GM12865 (cell line): ENCODE measurements at regions not wholly inside any gene's neighbourhood (a gene's known extent, or its start where the extent isn't known, plus 50 kb on each side); places are given as distances from the start of the nearest gene placed in this dataset.

Experiments
- DNase-seq: peaks from one replicate; pipeline ENCODE4 v3.0.0; 2010; ENCODE audit warnings: low read depth
- H3K4me3 ChIP-seq: 2 replicates; pipeline ENCODE4 v1.5.1; 2011; ENCODE audit warnings: mild to moderate bottlenecking, low read depth, low read length, control low read depth
- TF ChIP-seq, protein P1 (sequence below): IDR thresholded peaks from 2 replicates; pipeline ENCODE4 v1.5.1; 2011; ENCODE audit warnings: low read length, control low read depth, low read depth, inconsistent platforms; ENCODE audit not compliant: insufficient read depth; ENCODE audit errors: missing control alignments

DNA sequence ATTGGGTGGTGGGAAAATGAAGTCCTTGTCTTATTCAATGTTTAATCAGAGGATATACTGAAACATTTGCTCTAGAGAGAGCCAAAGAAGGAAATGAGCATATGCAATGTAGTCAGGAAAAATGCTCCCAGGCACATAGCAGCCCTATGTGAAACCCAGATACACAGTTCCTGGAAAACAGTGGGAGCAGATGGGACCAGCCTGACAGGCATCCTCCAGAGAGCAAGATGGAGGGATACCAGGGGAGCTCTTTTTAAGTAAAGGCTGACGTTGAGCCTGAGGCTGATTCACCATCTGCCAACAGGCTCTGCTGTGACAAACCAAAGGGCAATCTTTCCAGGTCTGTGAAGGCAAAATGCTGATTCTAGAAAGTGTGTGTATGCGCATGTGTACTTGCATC is 559.4 kb upstream of the KIRREL3 start:
- H3K4me3 ChIP-seq = no peak overlapping the region
- TF ChIP-seq, protein P1, sequence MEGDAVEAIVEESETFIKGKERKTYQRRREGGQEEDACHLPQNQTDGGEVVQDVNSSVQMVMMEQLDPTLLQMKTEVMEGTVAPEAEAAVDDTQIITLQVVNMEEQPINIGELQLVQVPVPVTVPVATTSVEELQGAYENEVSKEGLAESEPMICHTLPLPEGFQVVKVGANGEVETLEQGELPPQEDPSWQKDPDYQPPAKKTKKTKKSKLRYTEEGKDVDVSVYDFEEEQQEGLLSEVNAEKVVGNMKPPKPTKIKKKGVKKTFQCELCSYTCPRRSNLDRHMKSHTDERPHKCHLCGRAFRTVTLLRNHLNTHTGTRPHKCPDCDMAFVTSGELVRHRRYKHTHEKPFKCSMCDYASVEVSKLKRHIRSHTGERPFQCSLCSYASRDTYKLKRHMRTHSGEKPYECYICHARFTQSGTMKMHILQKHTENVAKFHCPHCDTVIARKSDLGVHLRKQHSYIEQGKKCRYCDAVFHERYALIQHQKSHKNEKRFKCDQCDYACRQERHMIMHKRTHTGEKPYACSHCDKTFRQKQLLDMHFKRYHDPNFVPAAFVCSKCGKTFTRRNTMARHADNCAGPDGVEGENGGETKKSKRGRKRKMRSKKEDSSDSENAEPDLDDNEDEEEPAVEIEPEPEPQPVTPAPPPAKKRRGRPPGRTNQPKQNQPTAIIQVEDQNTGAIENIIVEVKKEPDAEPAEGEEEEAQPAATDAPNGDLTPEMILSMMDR = no peak
- DNase-seq = no peak

DNA sequence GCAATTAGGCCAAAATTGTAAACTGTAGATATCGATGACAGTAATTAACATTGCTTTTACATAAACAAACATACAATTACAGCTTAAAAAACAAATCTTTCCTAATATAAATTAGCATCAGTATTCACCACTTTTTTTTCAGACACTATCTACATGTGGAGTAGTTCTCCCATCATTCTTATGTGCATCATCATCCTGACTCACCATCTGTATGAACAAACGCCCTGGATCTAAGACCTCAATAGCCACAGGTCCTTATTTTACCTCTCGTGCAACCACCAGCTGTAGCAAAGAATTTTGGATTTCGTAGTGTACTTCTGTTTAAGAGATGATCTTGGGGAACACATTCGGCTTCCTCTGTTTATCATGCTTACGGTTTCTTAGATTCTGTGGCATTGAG is 551.9 kb upstream of the KIRREL3 start:
- no peak for DNase-seq
- TF ChIP-seq, protein P1 = no peak
- H3K4me3 ChIP-seq = no peak overlapping the region

DNA sequence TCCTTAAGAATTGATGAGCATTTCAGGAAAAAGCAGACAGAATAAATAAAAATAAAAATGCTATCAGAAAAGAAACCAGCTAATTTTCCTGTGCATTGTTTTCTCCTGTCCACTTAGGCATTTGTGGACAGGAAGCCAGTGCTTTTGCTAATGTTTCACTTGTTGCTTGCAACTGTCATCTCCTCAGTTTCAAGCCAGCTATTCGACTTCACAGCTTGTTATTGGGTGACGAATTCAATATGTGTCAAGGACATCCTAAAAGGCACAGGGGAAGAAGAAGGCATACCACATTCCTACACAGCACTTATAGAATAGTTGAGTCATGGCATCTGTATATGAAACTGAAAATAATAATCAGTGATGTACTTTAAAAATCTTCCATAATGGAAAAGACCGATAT is 530.6 kb upstream of the KIRREL3 start:
- TF ChIP-seq, protein P1 = no peak
- no peak overlapping the region for H3K4me3 ChIP-seq
- no peak for DNase-seq

DNA sequence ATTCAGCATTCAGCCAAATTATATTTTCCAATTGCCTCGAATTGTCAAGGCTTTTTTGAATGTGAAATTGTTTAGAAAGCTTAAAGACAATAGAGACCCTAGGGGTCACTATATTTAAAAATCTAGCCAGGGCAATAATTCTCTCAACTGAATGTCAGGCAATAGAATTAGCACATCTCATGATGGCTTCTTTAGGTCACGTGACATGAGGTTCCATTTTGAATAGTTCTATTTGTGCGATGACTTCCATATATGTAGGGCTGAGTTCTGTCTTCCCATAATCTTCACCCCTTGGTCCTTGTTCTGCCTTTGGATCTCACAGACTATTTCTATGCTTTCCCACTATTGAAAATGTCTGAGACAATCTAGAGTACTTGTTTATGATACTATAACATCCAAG is 527.7 kb upstream of the KIRREL3 start:
- DNase-seq = no peak
- H3K4me3 ChIP-seq = no peak overlapping the region
- TF ChIP-seq, protein P1 = no peak

DNA sequence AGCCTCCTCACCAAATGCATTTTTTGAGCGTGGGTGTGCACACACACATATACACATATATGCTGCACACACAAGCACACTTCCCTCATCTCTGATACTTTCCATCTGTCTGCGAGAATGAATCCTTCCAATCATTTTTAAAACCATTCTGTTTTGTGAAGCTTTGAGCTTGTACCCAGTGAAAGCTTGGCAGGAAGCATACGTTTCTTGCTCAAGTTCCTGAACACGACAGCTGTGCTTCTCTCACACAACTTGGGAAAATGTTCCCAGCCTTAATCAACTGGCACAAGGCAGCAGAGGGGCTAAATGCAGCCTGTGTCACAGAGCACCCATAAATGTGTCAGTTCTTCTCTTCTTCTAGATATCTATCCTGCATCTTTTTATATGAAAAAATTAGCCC is 524.0 kb upstream of the KIRREL3 start:
- no peak overlapping the region for H3K4me3 ChIP-seq
- no peak for DNase-seq
- TF ChIP-seq, protein P1 = no peak

DNA sequence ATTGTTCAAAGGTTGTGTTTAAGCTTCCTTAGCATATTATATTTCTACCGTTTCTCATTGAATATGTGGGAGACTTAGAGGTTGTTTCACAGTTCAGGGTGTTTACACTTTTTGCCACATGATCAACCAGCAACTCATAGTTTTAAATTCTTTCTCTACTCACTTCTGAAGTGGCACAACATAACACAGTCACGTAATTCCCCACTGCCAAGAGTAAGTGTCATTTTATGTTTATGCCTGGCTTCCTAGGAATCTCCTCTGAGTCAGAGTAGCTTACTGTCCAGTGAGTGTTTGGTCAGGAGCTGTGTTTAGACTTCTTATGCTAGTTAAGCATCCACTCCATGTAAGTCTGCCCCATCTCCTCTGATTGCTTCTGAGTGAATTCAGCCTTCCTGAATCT is 520.8 kb upstream of the KIRREL3 start:
- no peak for DNase-seq
- TF ChIP-seq, protein P1 = no peak
- H3K4me3 ChIP-seq = no peak overlapping the region

DNA sequence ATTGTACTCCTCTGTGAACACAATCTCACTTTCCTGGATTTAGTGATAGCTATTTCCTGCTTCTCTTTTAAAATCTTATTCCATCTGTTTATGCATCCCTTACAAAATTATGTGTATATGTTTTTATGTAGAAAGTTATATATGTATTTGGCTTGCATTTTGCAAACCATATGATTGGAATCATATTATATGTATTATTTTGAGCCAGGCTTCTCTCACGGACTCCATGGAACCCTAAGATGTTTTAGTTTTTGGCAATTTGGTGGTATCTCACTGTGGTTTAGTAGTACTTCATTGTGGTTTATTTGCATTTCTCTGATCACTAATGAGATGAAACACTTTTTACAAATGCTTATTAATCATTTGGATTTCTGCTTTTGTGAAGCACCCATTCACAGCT is 507.3 kb upstream of the KIRREL3 start:
- H3K4me3 ChIP-seq = no peak overlapping the region
- TF ChIP-seq, protein P1 = no peak
- no peak for DNase-seq
